HG02678 (cell line): ENCODE measurements at regions not wholly inside any gene's neighbourhood (a gene's known extent, or its start where the extent isn't known, plus 50 kb on each side); places are given as distances from the start of the nearest gene placed in this dataset.

Experiments used
- ATAC-seq: cut with Tn5 transposase; IDR thresholded peaks from one replicate; pipeline ENCODE4 v1.9.1; 2021; ENCODE audit warnings: mild to moderate bottlenecking, moderate library complexity; ENCODE audit not compliant: unreplicated experiment

GRCh38 chr4:107330916-107331315, 294.8 kb upstream of the DKK2 start:
- no peak for ATAC-seq

- no peak for ATAC-seq
Measured at GRCh38 chr4:107319386-107319785, 283.3 kb upstream of the DKK2 start.

- ATAC-seq, result no peak
Measured at GRCh38 chr4:107318078-107318477, 282.0 kb upstream of the DKK2 start.

- ATAC-seq, result no peak
Measured at GRCh38 chr4:107317611-107318010, 281.5 kb upstream of the DKK2 start.

GRCh38 chr4:107315584-107315983, 279.5 kb upstream of the DKK2 start:
- no peak for ATAC-seq

- no peak for ATAC-seq
Measured at GRCh38 chr4:107314156-107314555, 278.0 kb upstream of the DKK2 start.

GRCh38 chr4:107312366-107312765, 276.3 kb upstream of the DKK2 start:
- ATAC-seq, result no peak

GRCh38 chr4:107304699-107305286, 268.7 kb upstream of the DKK2 start:
- no peak for ATAC-seq

GRCh38 chr4:107299646-107300045, 263.5 kb upstream of the DKK2 start:
- no peak for ATAC-seq

GRCh38 chr4:107292979-107293378, 256.9 kb upstream of the DKK2 start:
- ATAC-seq, result no peak

- no peak for ATAC-seq
Measured at GRCh38 chr4:107283587-107284559, 247.8 kb upstream of the DKK2 start.

- ATAC-seq, result no peak
Measured at GRCh38 chr4:107279733-107280132, 243.6 kb upstream of the DKK2 start.

- no peak for ATAC-seq
Measured at GRCh38 chr4:107278791-107279483, 242.8 kb upstream of the DKK2 start.

GRCh38 chr4:107276052-107276451, 239.9 kb upstream of the DKK2 start:
- ATAC-seq, result no peak

GRCh38 chr4:107275225-107275624, 239.1 kb upstream of the DKK2 start:
- ATAC-seq, result no peak

GRCh38 chr4:107270614-107271013, 234.5 kb upstream of the DKK2 start:
- no peak for ATAC-seq

GRCh38 chr4:107269175-107269574, 233.1 kb upstream of the DKK2 start:
- ATAC-seq, result no peak

GRCh38 chr4:107265859-107266258, 229.7 kb upstream of the DKK2 start:
- ATAC-seq, result no peak

- ATAC-seq, result no peak
Measured at GRCh38 chr4:107261241-107261874, 225.2 kb upstream of the DKK2 start.

- no peak for ATAC-seq
Measured at GRCh38 chr4:107258359-107258758, 222.2 kb upstream of the DKK2 start.

- ATAC-seq, result no peak
Measured at GRCh38 chr4:107255596-107255995, 219.5 kb upstream of the DKK2 start.
